ENCODE measurements at regions not wholly inside any gene's neighbourhood (a gene's known extent, or its start where the extent isn't known, plus 50 kb on each side); places are given as distances from the start of the nearest gene placed in this dataset.

- no peaks in the 10 kb centered on the region; the same call in 1 of the 2 replicates for H3K27me3 Mint-ChIP-seq (ENCODE audit: insufficient read depth)
- TF ChIP-seq CTCF (IDR thresholded peaks at IDR 0.05): no peak
- H3K36me3 Mint-ChIP-seq (ENCODE audit: low read depth): no peaks in the 10 kb centered on the region
- H3K27ac Mint-ChIP-seq: no peak overlapping the region
- no peak overlapping the region for H3K4me3 Mint-ChIP-seq
- DNase-seq: no peak
- peaks cover 29% of the 10 kb centered on the region for H3K4me1 Mint-ChIP-seq (ENCODE audit: low read depth)
- H3K9me3 Mint-ChIP-seq: no peaks in the 10 kb centered on the region
These were observed 245.5 kb upstream of the FAM47A start for GRCh38 chrX:34377645-34378044.

GRCh38 chrX:34371754-34372153 is 239.6 kb upstream of the FAM47A start:
- H3K9me3 Mint-ChIP-seq: no peaks in the 10 kb centered on the region
- peaks cover 5% of the 10 kb centered on the region; the same call in 1 of the 2 replicates for H3K4me1 Mint-ChIP-seq (ENCODE audit: low read depth)
- TF ChIP-seq CTCF (IDR thresholded peaks at IDR 0.05): no peak
- no peak overlapping the region for H3K27ac Mint-ChIP-seq
- H3K27me3 Mint-ChIP-seq (ENCODE audit: insufficient read depth): no peaks in the 10 kb centered on the region; the same call in 1 of the 2 replicates
- H3K4me3 Mint-ChIP-seq: no peak overlapping the region
- DNase-seq: no peak
- no peaks in the 10 kb centered on the region for H3K36me3 Mint-ChIP-seq (ENCODE audit: low read depth)

- no peaks in the 10 kb centered on the region for H3K36me3 Mint-ChIP-seq (ENCODE audit: low read depth)
- no peaks in the 10 kb centered on the region; the same call in 1 of the 2 replicates for H3K27me3 Mint-ChIP-seq (ENCODE audit: insufficient read depth)
- H3K4me1 Mint-ChIP-seq (ENCODE audit: low read depth): peaks cover 5% of the 10 kb centered on the region
- H3K4me3 Mint-ChIP-seq: peak overlapping the region; percentile 48; the same call in 1 of the 2 replicates
- DNase-seq: peak; percentile 45
- H3K27ac Mint-ChIP-seq: no peak overlapping the region
- no peaks in the 10 kb centered on the region for H3K9me3 Mint-ChIP-seq
- TF ChIP-seq CTCF (IDR thresholded peaks at IDR 0.05): peak; percentile 76
These were observed 233.4 kb upstream of the FAM47A start for GRCh38 chrX:34365471-34365870.

- H3K4me3 Mint-ChIP-seq: no peak overlapping the region
- DNase-seq: no peak
- H3K27me3 Mint-ChIP-seq (ENCODE audit: insufficient read depth): no peaks in the 10 kb centered on the region
- no peaks in the 10 kb centered on the region for H3K9me3 Mint-ChIP-seq
- no peaks in the 10 kb centered on the region for H3K36me3 Mint-ChIP-seq (ENCODE audit: low read depth)
- H3K4me1 Mint-ChIP-seq (ENCODE audit: low read depth): no peaks in the 10 kb centered on the region
- no peak for TF ChIP-seq CTCF (IDR thresholded peaks at IDR 0.05)
- no peak overlapping the region for H3K27ac Mint-ChIP-seq
These were observed 218.6 kb upstream of the FAM47A start for GRCh38 chrX:34350561-34351335.

GRCh38 chrX:34343001-34343400 is 210.9 kb upstream of the FAM47A start:
- H3K4me1 Mint-ChIP-seq (ENCODE audit: low read depth): no peaks in the 10 kb centered on the region
- TF ChIP-seq CTCF (IDR thresholded peaks at IDR 0.05): no peak
- H3K27ac Mint-ChIP-seq: no peak overlapping the region
- H3K9me3 Mint-ChIP-seq: no peaks in the 10 kb centered on the region
- no peak for DNase-seq
- no peaks in the 10 kb centered on the region for H3K36me3 Mint-ChIP-seq (ENCODE audit: low read depth)
- no peaks in the 10 kb centered on the region; the same call in none of the 2 replicates for H3K27me3 Mint-ChIP-seq (ENCODE audit: insufficient read depth)
- no peak overlapping the region for H3K4me3 Mint-ChIP-seq

Measured in HFFc6 (cell line).